Liver (tissue), 8 donors: ENCODE measurements at regions not wholly inside any gene's neighbourhood (a gene's known extent, or its start where the extent isn't known, plus 50 kb on each side); places are given as distances from the start of the nearest gene placed in this dataset.
A peak's percentile ranks its signal among the peaks of the same experiment; 100 is the strongest.

ENCODE experiments used
- DNase-seq: peaks from one replicate; pipeline ENCODE4 v3.0.0-alpha.2; 2017; ENCODE audit warnings: low spot score
- H3K27ac ChIP-seq, 2 donors: one replicate each; pipeline ENCODE4 v1.7.0; 2013; ENCODE audit warnings: inconsistent platforms in 2 of 2, low read length in 2 of 2, control low read depth in 1 of 2, low read depth in 1 of 2, mild to moderate bottlenecking in 1 of 2
- H3K27me3 ChIP-seq, 4 donors: one replicate each; pipeline versions ENCODE4 v1.6.1 to v1.7.0; 2013; ENCODE audit warnings: low read length in 3 of 4, inconsistent platforms in 1 of 4, mild to moderate bottlenecking in 1 of 4, moderate library complexity in 1 of 4; ENCODE audit not compliant: control insufficient read depth in 4 of 4, insufficient read depth in 4 of 4
- H3K36me3 ChIP-seq, 4 donors: one replicate each; pipeline versions ENCODE4 v1.6.1 to v1.7.0; 2013; ENCODE audit warnings: low read length in 3 of 4, mild to moderate bottlenecking in 3 of 4, low read depth in 1 of 4, moderate library complexity in 1 of 4; ENCODE audit not compliant: control insufficient read depth in 4 of 4, insufficient read depth in 3 of 4
- H3K4me1 ChIP-seq, 4 donors: one replicate each; pipeline versions ENCODE4 v1.6.1 to v1.7.0; 2013; ENCODE audit warnings: low read length in 3 of 4, mild to moderate bottlenecking in 3 of 4, moderate library complexity in 1 of 4; ENCODE audit not compliant: control insufficient read depth in 4 of 4, insufficient read depth in 4 of 4
- H3K4me3 ChIP-seq, 3 donors: one replicate each; pipeline versions ENCODE4 v1.6.1 to v1.7.0; 2013; ENCODE audit warnings: low read length in 3 of 3, control low read depth in 1 of 3, low read depth in 1 of 3, mild to moderate bottlenecking in 1 of 3
- H3K9ac ChIP-seq, 2 donors: one replicate each; pipeline ENCODE4 v1.7.0; 2013; ENCODE audit warnings: low read length in 2 of 2, mild to moderate bottlenecking in 2 of 2, moderate library complexity in 2 of 2, control low read depth in 1 of 2, low read depth in 1 of 2
- H3K9me3 ChIP-seq, 4 donors: one replicate each; pipeline versions ENCODE4 v1.6.1 to v1.7.0; 2013; ENCODE audit warnings: low read length in 3 of 4; ENCODE audit not compliant: control insufficient read depth in 4 of 4
- ATF3 ChIP-seq: IDR thresholded peaks from 2 replicates; pipeline ENCODE4 v1.6.1; 2016; ENCODE audit warnings: antibody characterized with exemption
- CTCF ChIP-seq: fragments of 150-350 bp; IDR thresholded peaks from 2 replicates; pipeline ENCODE4 v1.5.1; 2017; ENCODE audit warnings: improper control_type of control experiment, low read depth, low read length; ENCODE audit not compliant: missing input control
- EGR1 ChIP-seq, 2 donors: IDR thresholded peaks; 2 replicates each; pipeline ENCODE4 v1.6.1; 2016 to 2018; ENCODE audit warnings: antibody characterized with exemption in 2 of 2, low read depth in 2 of 2
- FOXA2 ChIP-seq: IDR thresholded peaks from 2 replicates; pipeline ENCODE4 v1.6.1; 2016; ENCODE audit warnings: antibody characterized with exemption
- GABPA ChIP-seq, 2 donors: IDR thresholded peaks in 1 of 2; conservative IDR thresholded peaks in 1 of 2; 2 replicates each; pipeline ENCODE4 v1.6.1; 2016; ENCODE audit warnings: antibody characterized with exemption in 2 of 2, mild to moderate bottlenecking in 1 of 2, moderate library complexity in 1 of 2
- HNF4A ChIP-seq, 2 donors: conservative IDR thresholded peaks; 2 replicates each; pipeline ENCODE4 v1.6.1; 2016; ENCODE audit warnings: antibody characterized with exemption in 2 of 2, mild to moderate bottlenecking in 2 of 2
- JUND ChIP-seq, 2 donors: IDR thresholded peaks; 2 replicates each; pipeline ENCODE4 v1.6.1; 2016; ENCODE audit warnings: antibody characterized with exemption in 2 of 2
- MAX ChIP-seq: IDR thresholded peaks from 2 replicates; pipeline ENCODE4 v1.6.1; 2016; ENCODE audit warnings: antibody characterized with exemption
- NR2F2 ChIP-seq: IDR thresholded peaks from 2 replicates; pipeline ENCODE4 v1.6.1; 2016; ENCODE audit warnings: antibody characterized with exemption
- RAD21 ChIP-seq, 2 donors: IDR thresholded peaks; 2 replicates each; pipeline ENCODE4 v1.6.1; 2016; ENCODE audit warnings: antibody characterized with exemption in 2 of 2, mild to moderate bottlenecking in 2 of 2
- REST ChIP-seq: IDR thresholded peaks from 2 replicates; pipeline ENCODE4 v1.6.1; 2016; ENCODE audit warnings: antibody characterized with exemption, mild to moderate bottlenecking
- RXRA ChIP-seq, 2 donors: IDR thresholded peaks; 2 replicates each; pipeline ENCODE4 v1.6.1; 2017 to 2018; ENCODE audit warnings: antibody characterized with exemption in 2 of 2, mild to moderate bottlenecking in 1 of 2
- SP1 ChIP-seq: IDR thresholded peaks from 2 replicates; pipeline ENCODE4 v1.6.1; 2018; ENCODE audit warnings: antibody characterized with exemption, mild to moderate bottlenecking
- TAF1 ChIP-seq: conservative IDR thresholded peaks from 2 replicates; pipeline ENCODE4 v1.6.1; 2016; ENCODE audit warnings: antibody characterized with exemption, mild to moderate bottlenecking
- ZBTB33 ChIP-seq: IDR thresholded peaks from 2 replicates; pipeline ENCODE4 v1.6.1; 2016; ENCODE audit warnings: antibody characterized with exemption
- WGBS: extraction: QIAGEN DNeasy Blood & Tissue Kit; methylation state at CpG from one replicate; pipeline ENCODE4 v1.1.7; 2013; 5-methylcytosine and 5-hydroxymethylcytosine counted together
- donor health status: healthy.
- donor health status: healthy.
- donor health status: healthy.
- donor health status: healthy.
- donor health status: healthy.

GRCh38 chr13:50077431-50077830 lies 62.2 kb downstream of the KCNRG start:
- TF ChIP-seq HNF4A (conservative IDR thresholded peaks at IDR 0.05) (no peak), JUND (IDR thresholded peaks at IDR 0.05) (peak in 1 of 2 donors; percentile 2)
- no peaks in the 10 kb centered on the region for H3K27me3 ChIP-seq
- no peaks in the 10 kb centered on the region for H3K9me3 ChIP-seq
- H3K9ac ChIP-seq, result no peak overlapping the region
- no peak overlapping the region for H3K27ac ChIP-seq
- no peaks in the 10 kb centered on the region for H3K36me3 ChIP-seq
- H3K4me3 ChIP-seq, result no peak overlapping the region
- H3K4me1 ChIP-seq, result peaks cover 0 to 13% (median 8%) of the 10 kb centered on the region in 4 donors
- DNase-seq, result no peak
- WGBS, result 80% methylated on average over 1 of the region's 1 CpG

- Histone ChIP-seq H3K4me1 (peaks cover 0 to 13% (median 8%) of the 10 kb centered on the region in 4 donors), H3K27ac (no peak overlapping the region), H3K27me3 (no peaks in the 10 kb centered on the region), H3K9ac (no peak overlapping the region), H3K36me3 (no peaks in the 10 kb centered on the region), H3K4me3 (no peak overlapping the region), H3K9me3 (no peaks in the 10 kb centered on the region)
- TF ChIP-seq EGR1 (IDR thresholded peaks at IDR 0.05; ENCODE audit: low read depth in 2 of 2) (no peak), CTCF (no peak), GABPA (IDR thresholded peaks at IDR 0.05 in 1 of 2, conservative IDR thresholded peaks at IDR 0.05 in 1 of 2) (no peak), FOXA2 (no peak), ZBTB33 (no peak), ATF3 (no peak), SP1 (no peak), TAF1 (no peak), RXRA (IDR thresholded peaks at IDR 0.05) (no peak)
- WGBS, result 73% methylated on average over 3 of the region's 3 CpGs
- no peak for DNase-seq
Observed at GRCh38 chr13:50078231-50078894, 63.1 kb downstream of the KCNRG start.

GRCh38 chr13:50078895-50079654 lies 63.8 kb downstream of the KCNRG start:
- no peak for DNase-seq
- no peaks in the 10 kb centered on the region for H3K9me3 ChIP-seq
- no peak overlapping the region for H3K27ac ChIP-seq
- 75% methylated on average over 10 of the region's 10 CpGs for WGBS
- no peak overlapping the region for H3K9ac ChIP-seq
- no peaks in the 10 kb centered on the region for H3K27me3 ChIP-seq
- H3K4me1 ChIP-seq, result peaks cover 0 to 18% (median 9%) of the 10 kb centered on the region in 4 donors
- no peaks in the 10 kb centered on the region for H3K36me3 ChIP-seq
- no peak overlapping the region for H3K4me3 ChIP-seq
- no peak for TF ChIP-seq JUND (IDR thresholded peaks at IDR 0.05)
- no peak for TF ChIP-seq CTCF
- no peak for TF ChIP-seq NR2F2
- TF ChIP-seq REST, result no peak
- TF ChIP-seq RAD21 (IDR thresholded peaks at IDR 0.05), result no peak
- no peak for TF ChIP-seq FOXA2
- no peak for TF ChIP-seq RXRA (IDR thresholded peaks at IDR 0.05)
- no peak for TF ChIP-seq TAF1
- no peak for TF ChIP-seq HNF4A (conservative IDR thresholded peaks at IDR 0.05)
- no peak for TF ChIP-seq MAX
- TF ChIP-seq GABPA (IDR thresholded peaks at IDR 0.05 in 1 of 2, conservative IDR thresholded peaks at IDR 0.05 in 1 of 2), result no peak
